Activated B cell treated with CpG ODN at 0.5 μM for 24 hours (primary cell): ENCODE measurements at regions not wholly inside any gene's neighbourhood (a gene's known extent, or its start where the extent isn't known, plus 50 kb on each side); places are given as distances from the start of the nearest gene placed in this dataset.

ENCODE experiments used
- ATAC-seq: fragments of 200-7000 bp; cut with Tn5 transposase; one replicate; pipeline ENCODE4 v1.10.0; 2021; ENCODE audit warnings: low read depth, mild to moderate bottlenecking, moderate library complexity
- CTCF ChIA-PET: fragments of 350-600 bp; sonication (Branson Sonifier 250); formaldehyde crosslinking; loops from one replicate; lab custom pipeline; 2021; ENCODE audit warnings: antibody characterized with exemption; lab: Charles Lee
- POLR2A ChIA-PET: fragments of 350-600 bp; sonication (Branson Sonifier 250); formaldehyde crosslinking; loops from one replicate; lab custom pipeline; 2021; ENCODE audit warnings: antibody characterized with exemption; lab: Charles Lee
- DNase-seq: peaks from one replicate; pipeline ENCODE4 v3.0.0; 2022
- H3K27ac Mint-ChIP-seq: one replicate; pipeline ENCODE4 v1.8.0; 2020; ENCODE audit warnings: mixed read lengths
- H3K27me3 Mint-ChIP-seq: one replicate; pipeline ENCODE4 v1.8.0; 2021; ENCODE audit warnings: mixed read lengths
- H3K36me3 Mint-ChIP-seq: one replicate; pipeline ENCODE4 v1.8.0; 2021; ENCODE audit warnings: low read depth, mixed read lengths
- H3K4me1 Mint-ChIP-seq: one replicate; pipeline ENCODE4 v1.8.0; 2021; ENCODE audit warnings: mixed read lengths
- H3K4me3 Mint-ChIP-seq: one replicate; pipeline ENCODE4 v1.8.0; 2020; ENCODE audit warnings: mild to moderate bottlenecking, mixed read lengths
- H3K9me3 Mint-ChIP-seq: one replicate; pipeline ENCODE4 v1.8.0; 2020; ENCODE audit warnings: mixed read lengths
- intact Hi-C: fragments of 100-400 bp; cut with micrococcal nuclease; formaldehyde crosslinking; loops from one replicate; pipeline ENCODE4 v1.15.1; 2024
- TF ChIP-seq, protein P1 (sequence below): fragments of 200-600 bp; IDR thresholded peaks from one replicate; pipeline ENCODE4 v1.8.0; 2022; ENCODE audit warnings: antibody characterized with exemption, mild to moderate bottlenecking

DNA sequence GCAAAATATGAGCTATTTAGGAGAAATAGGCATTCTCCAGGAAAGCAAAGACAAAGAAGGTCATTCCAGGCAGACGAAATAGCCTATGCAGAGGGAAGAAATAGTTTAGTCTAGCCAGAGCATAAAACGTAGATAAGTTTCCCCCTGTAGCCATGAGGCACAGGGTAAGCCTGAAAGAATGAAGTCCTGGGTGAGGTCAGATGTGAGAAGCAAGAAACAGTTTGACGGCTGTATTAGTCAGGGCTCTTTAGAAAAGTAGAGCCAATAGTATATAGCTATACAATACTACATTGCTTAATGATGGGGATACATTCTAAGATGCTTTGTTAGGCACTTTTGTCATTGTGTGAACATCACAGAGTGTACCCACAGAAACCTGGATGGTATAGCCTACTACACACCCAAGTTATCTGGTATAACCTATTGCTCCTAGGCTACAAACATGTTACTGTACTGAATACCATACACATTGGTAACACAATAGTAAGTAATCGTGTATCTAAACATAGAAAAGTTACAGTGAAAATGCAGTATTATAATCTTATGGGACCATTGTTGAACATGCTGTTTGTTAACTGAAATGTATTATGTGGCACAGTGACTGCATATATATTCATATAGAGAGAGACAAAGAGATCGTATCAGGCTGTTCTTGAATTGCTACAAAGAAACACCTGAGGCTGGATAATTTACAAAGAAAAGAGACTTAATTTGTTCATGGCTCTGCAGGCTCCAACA is 59.3 kb upstream of the WDFY2 start:
- ChIA-PET POLR2A (no interaction called here), CTCF (no interaction called here)
- no peaks in the 10 kb centered on the region for H3K9me3 Mint-ChIP-seq
- H3K27me3 Mint-ChIP-seq, result no peaks in the 10 kb centered on the region
- TF ChIP-seq, protein P1, sequence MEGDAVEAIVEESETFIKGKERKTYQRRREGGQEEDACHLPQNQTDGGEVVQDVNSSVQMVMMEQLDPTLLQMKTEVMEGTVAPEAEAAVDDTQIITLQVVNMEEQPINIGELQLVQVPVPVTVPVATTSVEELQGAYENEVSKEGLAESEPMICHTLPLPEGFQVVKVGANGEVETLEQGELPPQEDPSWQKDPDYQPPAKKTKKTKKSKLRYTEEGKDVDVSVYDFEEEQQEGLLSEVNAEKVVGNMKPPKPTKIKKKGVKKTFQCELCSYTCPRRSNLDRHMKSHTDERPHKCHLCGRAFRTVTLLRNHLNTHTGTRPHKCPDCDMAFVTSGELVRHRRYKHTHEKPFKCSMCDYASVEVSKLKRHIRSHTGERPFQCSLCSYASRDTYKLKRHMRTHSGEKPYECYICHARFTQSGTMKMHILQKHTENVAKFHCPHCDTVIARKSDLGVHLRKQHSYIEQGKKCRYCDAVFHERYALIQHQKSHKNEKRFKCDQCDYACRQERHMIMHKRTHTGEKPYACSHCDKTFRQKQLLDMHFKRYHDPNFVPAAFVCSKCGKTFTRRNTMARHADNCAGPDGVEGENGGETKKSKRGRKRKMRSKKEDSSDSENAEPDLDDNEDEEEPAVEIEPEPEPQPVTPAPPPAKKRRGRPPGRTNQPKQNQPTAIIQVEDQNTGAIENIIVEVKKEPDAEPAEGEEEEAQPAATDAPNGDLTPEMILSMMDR, result no peak
- H3K36me3 Mint-ChIP-seq, result no peaks in the 10 kb centered on the region
- H3K4me1 Mint-ChIP-seq, result peaks cover 4% of the 10 kb centered on the region
- intact Hi-C loops, result no loop called here
- no peak overlapping the region for H3K4me3 Mint-ChIP-seq
- DNase-seq (no peak), ATAC-seq (no peak)
- H3K27ac Mint-ChIP-seq, result no peak overlapping the region

DNA sequence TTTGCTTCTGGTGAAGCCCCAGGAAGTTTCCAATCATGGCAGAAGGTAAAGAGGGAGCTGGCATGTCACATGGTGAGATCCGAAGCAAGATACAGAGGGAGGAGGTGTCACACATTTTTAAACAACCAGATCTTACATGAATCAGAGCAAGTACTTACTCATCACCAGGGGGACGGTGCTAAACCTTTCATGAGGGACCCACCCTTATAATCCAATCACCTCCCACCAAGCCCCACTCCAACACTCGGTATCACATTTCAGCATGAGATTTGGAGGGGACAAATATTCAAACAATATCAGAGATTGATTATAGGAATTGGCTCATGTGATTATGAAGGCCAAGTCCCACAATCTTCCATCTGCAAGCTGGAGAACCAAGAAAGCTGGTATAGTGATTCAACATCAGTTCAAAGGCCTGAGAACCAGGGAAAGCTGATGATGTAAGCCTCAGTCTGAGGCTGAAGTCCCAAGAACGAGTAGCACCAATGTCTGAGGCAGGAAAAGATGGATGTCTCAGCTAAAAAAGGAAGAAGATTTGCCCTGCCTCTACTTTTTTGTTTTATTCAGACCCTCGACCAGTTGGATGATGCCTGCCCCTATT is 58.6 kb upstream of the WDFY2 start:
- ChIA-PET CTCF (no interaction called here), POLR2A (no interaction called here)
- H3K4me1 Mint-ChIP-seq, result peaks cover 11% of the 10 kb centered on the region
- no peaks in the 10 kb centered on the region for H3K27me3 Mint-ChIP-seq
- ATAC-seq (no peak), DNase-seq (no peak)
- TF ChIP-seq, protein P1, result no peak
- no peaks in the 10 kb centered on the region for H3K9me3 Mint-ChIP-seq
- H3K27ac Mint-ChIP-seq, result no peak overlapping the region
- intact Hi-C loops, result no loop called here
- H3K36me3 Mint-ChIP-seq, result no peaks in the 10 kb centered on the region
- no peak overlapping the region for H3K4me3 Mint-ChIP-seq

DNA sequence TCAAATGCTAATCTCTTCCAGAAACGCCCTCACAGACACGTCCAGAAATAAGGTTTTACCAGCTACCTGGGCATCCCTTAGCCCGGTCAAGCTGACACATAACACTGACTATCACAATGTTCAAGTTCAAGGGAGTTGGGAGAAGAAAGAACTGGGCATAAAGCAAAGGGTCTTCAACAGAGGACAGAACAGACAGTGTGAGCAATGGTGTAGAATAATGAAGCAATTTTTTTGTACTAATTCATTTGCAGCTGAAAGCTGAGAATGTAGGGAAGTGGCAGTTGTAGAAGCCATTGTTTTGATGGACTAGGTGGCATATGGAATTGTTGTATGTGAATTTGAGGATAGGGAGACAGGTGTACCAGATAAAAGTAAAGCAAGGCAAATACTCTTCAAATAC is 58.1 kb upstream of the WDFY2 start:
- Mint-ChIP-seq H3K4me1 (peaks cover 11% of the 10 kb centered on the region), H3K9me3 (no peaks in the 10 kb centered on the region), H3K27me3 (no peaks in the 10 kb centered on the region), H3K36me3 (no peaks in the 10 kb centered on the region), H3K4me3 (no peak overlapping the region), H3K27ac (no peak overlapping the region)
- DNase-seq (no peak), ATAC-seq (no peak)
- ChIA-PET POLR2A (no interaction called here), CTCF (no interaction called here)
- intact Hi-C loops, result no loop called here
- TF ChIP-seq, protein P1, result no peak

DNA sequence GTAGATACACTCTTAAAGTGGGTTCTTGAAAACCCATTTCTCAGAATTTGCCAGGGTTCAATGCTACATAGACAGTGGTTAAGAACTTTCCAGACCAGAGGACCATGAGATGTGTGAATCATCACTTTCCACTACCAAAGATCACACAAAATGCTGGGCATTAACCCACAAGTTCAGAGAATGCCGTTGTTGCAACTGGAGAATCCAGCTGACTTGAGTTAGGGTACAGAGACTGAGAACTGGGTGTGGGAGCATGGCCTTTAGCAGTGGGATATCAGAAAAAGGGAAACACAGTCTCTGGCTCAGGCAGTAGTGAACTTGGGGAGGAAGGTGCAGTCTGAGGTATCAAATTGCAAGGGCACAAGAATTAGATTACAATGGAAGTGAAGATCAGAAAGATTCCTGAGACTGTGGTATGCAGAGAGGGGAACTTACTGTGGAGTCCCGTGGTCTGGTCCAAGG is 51.5 kb upstream of the WDFY2 start:
- Mint-ChIP-seq H3K27me3 (no peaks in the 10 kb centered on the region), H3K9me3 (no peaks in the 10 kb centered on the region), H3K4me3 (no peak overlapping the region), H3K4me1 (peaks cover 32% of the 10 kb centered on the region), H3K36me3 (no peaks in the 10 kb centered on the region), H3K27ac (no peak overlapping the region)
- no peak for DNase-seq
- POLR2A ChIA-PET, result no interaction called here
- TF ChIP-seq, protein P1, result no peak
- CTCF ChIA-PET, result no interaction called here
- no peak for ATAC-seq
- intact Hi-C loops, result no loop called here

DNA sequence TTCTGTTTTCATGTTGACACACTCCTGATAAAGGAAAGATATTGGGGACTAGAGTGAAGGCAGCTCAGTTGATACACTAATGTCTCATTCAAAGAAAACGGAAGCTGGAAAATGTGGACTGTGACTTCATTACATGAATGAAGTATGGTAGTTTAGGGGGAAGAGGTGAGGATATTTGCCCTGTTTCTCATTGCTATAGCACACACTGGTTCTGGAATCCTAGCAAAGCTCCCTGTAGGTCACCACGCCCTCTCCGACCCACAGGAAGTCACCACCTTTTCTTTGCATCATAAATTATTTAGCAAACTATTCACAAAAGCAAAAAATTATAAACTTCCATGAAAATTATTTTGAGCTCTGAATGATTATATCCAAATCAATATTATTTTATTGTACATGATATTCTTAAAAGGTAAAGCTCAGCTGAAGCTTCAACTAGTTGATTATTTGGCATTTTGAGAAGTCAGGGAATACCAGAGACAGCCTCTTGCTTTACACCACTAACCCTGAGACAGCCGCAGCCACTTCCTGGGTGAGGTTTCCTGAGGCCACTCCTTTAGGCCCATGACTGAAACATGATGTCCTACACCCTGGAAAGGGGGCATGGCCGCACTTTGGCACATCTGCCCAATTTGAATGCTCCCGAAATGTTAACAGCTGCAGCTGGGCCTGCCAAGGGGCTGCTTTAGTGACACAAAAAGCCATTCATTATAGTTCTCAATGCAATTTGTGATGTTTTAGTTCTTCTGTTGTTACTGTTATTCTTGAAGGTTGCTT is 50.0 kb upstream of the WDFY2 start:
- no peak for DNase-seq
- Mint-ChIP-seq H3K9me3 (no peaks in the 10 kb centered on the region), H3K4me3 (no peak overlapping the region), H3K27me3 (no peaks in the 10 kb centered on the region), H3K27ac (no peak overlapping the region), H3K36me3 (no peaks in the 10 kb centered on the region), H3K4me1 (peaks cover 32% of the 10 kb centered on the region)
- ChIA-PET POLR2A (interaction anchor here (1.9 kb wide), 1 partner anchor 81 kb away, joined by 7 read pairs; the partner anchor contains the start of gene INTS6), CTCF (no interaction called here)
- peak; percentile 40 for ATAC-seq
- TF ChIP-seq, protein P1, result no peak
- intact Hi-C loops, result no loop called here
